Neural cell (in vitro differentiated cells): ENCODE measurements at regions not wholly inside any gene's neighbourhood (a gene's known extent, or its start where the extent isn't known, plus 50 kb on each side); places are given as distances from the start of the nearest gene placed in this dataset.

Experiments used
- H2AFZ ChIP-seq: fragments of 200-600, 300-800 bp; sonication (generic), shearing (Covaris generic); 2 replicates; pipeline ENCODE4 v1.6.0; 2014; ENCODE audit warnings: low read depth, mild to moderate bottlenecking, antibody characterized with exemption, low read length, moderate library complexity
- H3F3A ChIP-seq: fragments of 200-600 bp; shearing (Covaris generic); 2 replicates; pipeline ENCODE4 v1.6.1; 2016; ENCODE audit warnings: mild to moderate bottlenecking, moderate library complexity, mixed read lengths, antibody characterized with exemption, low read length; ENCODE audit not compliant: insufficient read depth, poor library complexity, severe bottlenecking
- H3K27ac ChIP-seq: fragments of 200-600, 300-800 bp; sonication (generic), shearing (Covaris generic); 2 replicates; pipeline ENCODE4 v1.5.1; 2014; ENCODE audit warnings: mild to moderate bottlenecking, low read length, moderate library complexity
- H3K27me3 ChIP-seq: fragments of 300-800, 200-600 bp; sonication (generic), shearing (Covaris generic); 2 replicates; pipeline ENCODE4 v1.6.0; 2014; ENCODE audit warnings: mild to moderate bottlenecking, low read depth, low read length, moderate library complexity; ENCODE audit not compliant: insufficient read depth
- H3K36me3 ChIP-seq: fragments of 300-800, 200-600 bp; sonication (generic), shearing (Covaris generic); 2 replicates; pipeline ENCODE4 v1.5.1; 2014; ENCODE audit warnings: mild to moderate bottlenecking, antibody characterized with exemption, low read length, moderate library complexity; ENCODE audit not compliant: insufficient read depth
- H3K4me2 ChIP-seq: fragments of 300-800, 200-600 bp; sonication (generic), shearing (Covaris generic); 2 replicates; pipeline ENCODE4 v1.6.0; 2014; ENCODE audit warnings: mild to moderate bottlenecking, low read length
- H3K4me3 ChIP-seq: fragments of 300-800, 200-600 bp; sonication (generic), shearing (Covaris generic); 2 replicates; pipeline ENCODE4 v1.5.1; 2014; ENCODE audit warnings: mild to moderate bottlenecking, low read length, moderate library complexity
- H3K79me2 ChIP-seq: fragments of 200-600 bp; shearing (Covaris generic); replicated peaks from 2 replicates; pipeline ENCODE4 v1.6.0; 2014; ENCODE audit warnings: mild to moderate bottlenecking, low read length, moderate library complexity; ENCODE audit not compliant: insufficient read depth
- H3K9ac ChIP-seq: fragments of 300-800, 200-600 bp; sonication (generic), shearing (Covaris generic); 2 replicates; pipeline ENCODE4 v1.6.1; 2016; ENCODE audit warnings: mild to moderate bottlenecking, low read length, mixed read lengths
- H3K9me2 ChIP-seq: fragments of 200-600 bp; shearing (Covaris generic); 2 replicates; pipeline ENCODE4 v1.6.1; 2016; ENCODE audit warnings: mild to moderate bottlenecking, low read length, mixed read lengths; ENCODE audit not compliant: insufficient read depth
- H3K9me3 ChIP-seq: fragments of 200-600, 300-800 bp; sonication (generic), shearing (Covaris generic); 2 replicates; pipeline ENCODE4 v1.6.1; 2016; ENCODE audit warnings: mild to moderate bottlenecking, mixed run types, low read length, moderate library complexity, mixed read lengths
- H4K20me1 ChIP-seq: fragments of 200-600 bp; shearing (Covaris generic); 2 replicates; pipeline ENCODE4 v1.6.1; 2016; ENCODE audit warnings: mild to moderate bottlenecking, mixed run types; ENCODE audit not compliant: insufficient read depth
- CTCF ChIP-seq: fragments of 450-650 bp; IDR thresholded peaks from 2 replicates; pipeline ENCODE4 v1.5.1; 2014; ENCODE audit warnings: antibody characterized with exemption, mild to moderate bottlenecking, moderate library complexity; ENCODE audit not compliant: poor library complexity, severe bottlenecking
- EP300 ChIP-seq: fragments of 450-650 bp; conservative IDR thresholded peaks from 2 replicates; pipeline ENCODE4 v1.6.1; 2014; ENCODE audit warnings: antibody characterized with exemption, mild to moderate bottlenecking, moderate library complexity; ENCODE audit not compliant: poor library complexity, severe bottlenecking
- EZH2 ChIP-seq: fragments of 200-600, 300-800 bp; shearing (Covaris generic), sonication (generic); IDR thresholded peaks from 2 replicates; pipeline ENCODE4 v1.6.1; 2014; ENCODE audit warnings: antibody characterized with exemption, low read length, borderline replicate concordance, mild to moderate bottlenecking; ENCODE audit not compliant: insufficient read depth, poor library complexity, severe bottlenecking
- MXI1 ChIP-seq: fragments of 450-650 bp; conservative IDR thresholded peaks from 2 replicates; pipeline ENCODE4 v1.6.1; 2014; ENCODE audit warnings: antibody characterized with exemption, mild to moderate bottlenecking; ENCODE audit not compliant: poor library complexity, severe bottlenecking
- POLR2AphosphoS5 ChIP-seq: IDR thresholded peaks from 2 replicates; pipeline ENCODE4 v1.6.1; 2012
- RAD21 ChIP-seq: fragments of 450-650 bp; conservative IDR thresholded peaks from 2 replicates; pipeline ENCODE4 v1.6.1; 2014; ENCODE audit warnings: antibody characterized with exemption, mild to moderate bottlenecking, moderate library complexity
- SMC3 ChIP-seq: fragments of 450-650 bp; conservative IDR thresholded peaks from 2 replicates; pipeline ENCODE4 v1.6.1; 2014; ENCODE audit warnings: antibody characterized with exemption, mild to moderate bottlenecking, moderate library complexity; ENCODE audit not compliant: poor library complexity
- TAF1 ChIP-seq: IDR thresholded peaks from 2 replicates; pipeline ENCODE4 v1.6.1; 2012; ENCODE audit warnings: low read depth
- TF ChIP-seq, protein P1 (sequence below): IDR thresholded peaks from 2 replicates; pipeline ENCODE4 v1.6.1; 2012; ENCODE audit warnings: borderline replicate concordance

- Histone ChIP-seq H3K36me3 (no peaks in the 10 kb centered on the region), H3F3A (no peaks in the 10 kb centered on the region), H3K9me2 (no peaks in the 10 kb centered on the region), H3K4me3 (no peak overlapping the region), H3K9ac (no peak overlapping the region), H3K9me3 (no peaks in the 10 kb centered on the region), H3K4me2 (no peak overlapping the region), H3K79me2 (no peaks in the 10 kb centered on the region), H3K27ac (no peak overlapping the region), H3K27me3 (no peaks in the 10 kb centered on the region), H4K20me1 (no peaks in the 10 kb centered on the region), H2AFZ (no peak overlapping the region)
- TF ChIP-seq EZH2 = no peak
- TF ChIP-seq TAF1 = no peak
- TF ChIP-seq POLR2AphosphoS5 = no peak
- no peak for TF ChIP-seq MXI1
- TF ChIP-seq, protein P1, sequence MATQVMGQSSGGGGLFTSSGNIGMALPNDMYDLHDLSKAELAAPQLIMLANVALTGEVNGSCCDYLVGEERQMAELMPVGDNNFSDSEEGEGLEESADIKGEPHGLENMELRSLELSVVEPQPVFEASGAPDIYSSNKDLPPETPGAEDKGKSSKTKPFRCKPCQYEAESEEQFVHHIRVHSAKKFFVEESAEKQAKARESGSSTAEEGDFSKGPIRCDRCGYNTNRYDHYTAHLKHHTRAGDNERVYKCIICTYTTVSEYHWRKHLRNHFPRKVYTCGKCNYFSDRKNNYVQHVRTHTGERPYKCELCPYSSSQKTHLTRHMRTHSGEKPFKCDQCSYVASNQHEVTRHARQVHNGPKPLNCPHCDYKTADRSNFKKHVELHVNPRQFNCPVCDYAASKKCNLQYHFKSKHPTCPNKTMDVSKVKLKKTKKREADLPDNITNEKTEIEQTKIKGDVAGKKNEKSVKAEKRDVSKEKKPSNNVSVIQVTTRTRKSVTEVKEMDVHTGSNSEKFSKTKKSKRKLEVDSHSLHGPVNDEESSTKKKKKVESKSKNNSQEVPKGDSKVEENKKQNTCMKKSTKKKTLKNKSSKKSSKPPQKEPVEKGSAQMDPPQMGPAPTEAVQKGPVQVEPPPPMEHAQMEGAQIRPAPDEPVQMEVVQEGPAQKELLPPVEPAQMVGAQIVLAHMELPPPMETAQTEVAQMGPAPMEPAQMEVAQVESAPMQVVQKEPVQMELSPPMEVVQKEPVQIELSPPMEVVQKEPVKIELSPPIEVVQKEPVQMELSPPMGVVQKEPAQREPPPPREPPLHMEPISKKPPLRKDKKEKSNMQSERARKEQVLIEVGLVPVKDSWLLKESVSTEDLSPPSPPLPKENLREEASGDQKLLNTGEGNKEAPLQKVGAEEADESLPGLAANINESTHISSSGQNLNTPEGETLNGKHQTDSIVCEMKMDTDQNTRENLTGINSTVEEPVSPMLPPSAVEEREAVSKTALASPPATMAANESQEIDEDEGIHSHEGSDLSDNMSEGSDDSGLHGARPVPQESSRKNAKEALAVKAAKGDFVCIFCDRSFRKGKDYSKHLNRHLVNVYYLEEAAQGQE = no peak
- no peak for TF ChIP-seq EP300
- no peak for TF ChIP-seq RAD21
These were observed 200.0 kb downstream of the AASDHPPT start for GRCh38 chr11:106277484-106277883.

- no peaks in the 10 kb centered on the region for H3K27me3 ChIP-seq
- no peak overlapping the region for H3K4me2 ChIP-seq
- TF ChIP-seq TAF1 (no peak), SMC3 (no peak), MXI1 (no peak), EZH2 (no peak), RAD21 (no peak), EP300 (no peak)
These were observed 200.9 kb downstream of the AASDHPPT start for GRCh38 chr11:106278391-106278790.

DNA sequence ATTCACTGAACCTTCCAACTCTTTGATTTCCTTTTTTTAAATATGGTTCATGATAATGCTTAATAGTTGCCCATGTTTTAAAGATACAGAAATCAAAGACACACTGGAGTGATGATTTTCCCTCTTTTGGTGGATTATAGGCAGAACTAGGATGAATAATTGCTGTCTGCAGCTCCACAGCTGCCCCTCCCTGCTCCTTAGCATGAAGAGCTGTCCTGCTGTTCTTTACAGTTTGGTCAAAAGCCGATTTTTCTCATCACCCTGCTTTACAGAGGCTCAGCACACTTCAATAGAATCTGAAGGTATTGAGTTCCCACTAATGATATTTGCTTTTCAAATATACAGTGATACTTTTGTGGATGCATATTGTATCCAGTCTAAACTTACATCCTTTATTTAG, 202.6 kb downstream of the AASDHPPT start:
- Histone ChIP-seq H3K36me3 (no peaks in the 10 kb centered on the region), H3K27me3 (no peaks in the 10 kb centered on the region), H3K27ac (no peak overlapping the region), H3K9me3 (no peaks in the 10 kb centered on the region), H3K79me2 (no peaks in the 10 kb centered on the region), H3K4me3 (no peak overlapping the region), H3K9me2 (no peaks in the 10 kb centered on the region), H3K9ac (no peak overlapping the region), H2AFZ (no peak overlapping the region), H4K20me1 (no peaks in the 10 kb centered on the region), H3F3A (no peaks in the 10 kb centered on the region), H3K4me2 (no peak overlapping the region)
- no peak for TF ChIP-seq MXI1
- TF ChIP-seq CTCF = no peak
- TF ChIP-seq EZH2 = no peak
- no peak for TF ChIP-seq SMC3
- TF ChIP-seq EP300 = no peak
- TF ChIP-seq RAD21 = no peak
- TF ChIP-seq TAF1 = no peak

More at GRCh38 chr11:106278391-106278790, 200.9 kb downstream of the AASDHPPT start:
- Histone ChIP-seq H3K9me3 (no peaks in the 10 kb centered on the region), H3K36me3 (no peaks in the 10 kb centered on the region), H3K9ac (no peak overlapping the region), H4K20me1 (no peaks in the 10 kb centered on the region), H3K27ac (no peak overlapping the region), H3K79me2 (no peaks in the 10 kb centered on the region), H3K4me3 (no peak overlapping the region), H2AFZ (no peak overlapping the region), H3K9me2 (no peaks in the 10 kb centered on the region), H3F3A (no peaks in the 10 kb centered on the region)
